Spleen (tissue), 11 donors: ENCODE measurements at regions not wholly inside any gene's neighbourhood (a gene's known extent, or its start where the extent isn't known, plus 50 kb on each side); places are given as distances from the start of the nearest gene placed in this dataset.

ENCODE experiments used
- DNase-seq: peaks from one replicate; pipeline ENCODE4 v3.0.0-alpha.2; 2020
- H3K27ac ChIP-seq, 8 donors: fragments of 200-600 bp; sonication (generic) in 7 of 8; 1 replicate in 4 of 8; 2 replicates in 4 of 8; pipeline versions ENCODE4 v1.5.0 to v1.8.0; 2016 to 2021; ENCODE audit warnings: inconsistent platforms in 4 of 8, mild to moderate bottlenecking in 4 of 8, moderate library complexity in 1 of 8
- H3K27me3 ChIP-seq, 7 donors: fragments of 200-600 bp; sonication (generic) in 6 of 7; replicated peaks in 1 of 7; 1 replicate in 4 of 7; 2 replicates in 3 of 7; pipeline versions ENCODE4 v1.5.0 to v1.8.0; 2016 to 2021; ENCODE audit warnings: inconsistent platforms in 3 of 7, mild to moderate bottlenecking in 1 of 7
- H3K36me3 ChIP-seq, 6 donors: fragments of 200-600 bp; sonication (generic) in 5 of 6; 1 replicate in 4 of 6; 2 replicates in 2 of 6; pipeline versions ENCODE4 v1.5.0 to v1.8.0; 2016 to 2021; ENCODE audit warnings: inconsistent platforms in 2 of 6
- H3K4me1 ChIP-seq, 6 donors: fragments of 200-600 bp; sonication (generic) in 5 of 6; 1 replicate in 3 of 6; 2 replicates in 3 of 6; pipeline versions ENCODE4 v1.5.0 to v1.8.0; 2016 to 2021; ENCODE audit warnings: inconsistent platforms in 3 of 6
- H3K4me3 ChIP-seq, 8 donors: fragments of 200-600 bp; sonication (generic) in 7 of 8; 1 replicate in 4 of 8; 2 replicates in 4 of 8; pipeline versions ENCODE4 v1.5.0 to v1.8.0; 2016 to 2021; ENCODE audit warnings: inconsistent platforms in 4 of 8, mild to moderate bottlenecking in 4 of 8, moderate library complexity in 2 of 8
- H3K9me3 ChIP-seq, 8 donors: fragments of 200-600 bp; sonication (generic) in 7 of 8; 1 replicate in 4 of 8; 2 replicates in 4 of 8; pipeline versions ENCODE4 v1.5.0 to v1.8.0; 2016 to 2021; ENCODE audit warnings: inconsistent platforms in 4 of 8
- POLR2A ChIP-seq, 3 donors: fragments of 450-650 bp; IDR thresholded peaks; one replicate each; pipeline ENCODE4 v1.5.1; 2017; ENCODE audit warnings: antibody characterized with exemption in 3 of 3, mild to moderate bottlenecking in 1 of 3
- POLR2AphosphoS5 ChIP-seq, 3 donors: sonication (generic); formaldehyde crosslinking; IDR thresholded peaks; one replicate each; pipeline ENCODE4 v1.5.1; 2017; ENCODE audit warnings: antibody characterized with exemption in 3 of 3
- WGBS, 5 donors: extraction: QIAGEN DNeasy Blood & Tissue Kit in 3 of 5; methylation state at CpG; one replicate each; pipeline versions ENCODE4 v1.1.5 to v1.1.7; 2013 to 2018; 5-methylcytosine and 5-hydroxymethylcytosine counted together
- intact Hi-C: fragments of 100-400 bp; cut with DNase I; formaldehyde crosslinking; loops from one replicate; pipeline ENCODE4 v1.15.0; 2023; ENCODE audit warnings: low total_unique reads
- TF ChIP-seq, protein P1 (sequence below), 11 experiments: fragments of 200-600 bp in 7 of 11; fragments of 450-650 bp in 4 of 11; sonication (generic) in 4 of 11; IDR thresholded peaks in 8 of 11; conservative IDR thresholded peaks in 3 of 11; 1 replicate in 7 of 11; 2 replicates in 4 of 11; pipeline versions ENCODE4 v1.4.0 to v1.8.0; 2016 to 2021; ENCODE audit warnings: antibody characterized with exemption in 11 of 11, inconsistent platforms in 4 of 11, mild to moderate bottlenecking in 1 of 11
- donor health status: healthy with polysubstance abuse.
- donor health status: DM: no; HTN: no; CAD: no; lungs with moderate emphysema.
- donor health status: DM: no; HTN: no; CAD: no.
- donor health status: Bipolar disorder and iron deficiency.
- donor health status: healthy.
- donor health status: DM: no; HTN: no; CAD: no.
- donor health status: DM: yes; HTN: yes; CAD: no.

- Histone ChIP-seq H3K27ac (no peak overlapping the region), H3K9me3 (peaks cover 8 to 34% (median 25%) of the 10 kb centered on the region in 8 donors), H3K4me3 (no peak overlapping the region), H3K36me3 (no peaks in the 10 kb centered on the region), H3K27me3 (peaks cover 0 to 47% (median 0%) of the 10 kb centered on the region in 7 donors), H3K4me1 (no peaks in the 10 kb centered on the region)
- TF ChIP-seq POLR2A (IDR thresholded peaks at IDR 0.05) = no peak
- no peak for TF ChIP-seq POLR2AphosphoS5 (IDR thresholded peaks at IDR 0.05)
- intact Hi-C loops = no loop called here
- WGBS, 5 donors = 60 to 75% (median 74%) methylated on average over 2 of the region's 2 CpGs
- no peak for DNase-seq
Observed at GRCh38 chr10:131563411-131563810, 251.9 kb upstream of the TCERG1L start.

DNA sequence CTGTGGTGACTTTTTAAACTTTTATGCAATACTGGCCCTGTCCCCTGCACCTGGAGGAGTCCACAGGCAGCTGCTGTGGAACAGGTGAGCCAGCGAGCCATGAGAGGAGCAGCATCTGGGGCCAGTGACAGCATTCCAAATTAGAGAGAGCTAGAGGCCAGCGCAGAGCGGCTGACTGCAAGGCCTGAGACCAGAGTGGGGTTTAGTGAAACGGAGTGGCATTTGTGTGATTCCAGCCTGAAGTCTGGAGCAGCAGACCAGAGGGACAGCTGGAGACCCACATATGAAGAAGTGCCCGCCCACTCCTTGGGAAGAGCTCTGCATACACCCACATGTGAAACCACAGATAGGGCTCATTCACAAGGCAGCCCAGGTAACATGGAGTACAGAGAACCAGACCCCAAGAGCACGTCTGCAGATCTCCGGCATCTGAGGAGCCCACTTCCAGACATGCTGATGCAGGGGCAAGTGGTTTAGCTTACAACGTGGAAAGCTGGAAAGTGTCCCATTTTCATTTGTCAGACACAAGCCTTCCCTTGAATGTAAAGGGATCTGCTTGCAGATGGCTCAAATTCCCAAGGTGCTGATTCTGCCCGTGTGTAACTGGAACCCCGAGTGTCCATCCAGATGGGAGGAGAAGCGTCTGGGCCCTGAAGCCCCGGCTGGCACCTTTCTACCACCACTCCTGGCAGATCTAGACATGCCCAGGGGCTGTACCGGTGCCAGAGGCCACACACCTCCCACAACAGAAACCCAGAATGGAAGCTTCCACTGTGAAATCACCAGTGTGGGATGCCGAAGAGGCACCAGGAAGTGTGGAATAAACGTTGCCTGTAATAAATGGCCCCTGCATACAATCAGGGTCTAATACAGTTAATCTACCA, 256.0 kb upstream of the TCERG1L start:
- WGBS, 5 donors = 69 to 75% (median 73%) methylated on average over 11 to 15 of the region's 15 CpGs
- no peaks in the 10 kb centered on the region for H3K4me1 ChIP-seq
- H3K4me3 ChIP-seq = no peak overlapping the region
- H3K36me3 ChIP-seq = no peaks in the 10 kb centered on the region
- TF ChIP-seq POLR2A (IDR thresholded peaks at IDR 0.05) = no peak
- TF ChIP-seq, protein P1, sequence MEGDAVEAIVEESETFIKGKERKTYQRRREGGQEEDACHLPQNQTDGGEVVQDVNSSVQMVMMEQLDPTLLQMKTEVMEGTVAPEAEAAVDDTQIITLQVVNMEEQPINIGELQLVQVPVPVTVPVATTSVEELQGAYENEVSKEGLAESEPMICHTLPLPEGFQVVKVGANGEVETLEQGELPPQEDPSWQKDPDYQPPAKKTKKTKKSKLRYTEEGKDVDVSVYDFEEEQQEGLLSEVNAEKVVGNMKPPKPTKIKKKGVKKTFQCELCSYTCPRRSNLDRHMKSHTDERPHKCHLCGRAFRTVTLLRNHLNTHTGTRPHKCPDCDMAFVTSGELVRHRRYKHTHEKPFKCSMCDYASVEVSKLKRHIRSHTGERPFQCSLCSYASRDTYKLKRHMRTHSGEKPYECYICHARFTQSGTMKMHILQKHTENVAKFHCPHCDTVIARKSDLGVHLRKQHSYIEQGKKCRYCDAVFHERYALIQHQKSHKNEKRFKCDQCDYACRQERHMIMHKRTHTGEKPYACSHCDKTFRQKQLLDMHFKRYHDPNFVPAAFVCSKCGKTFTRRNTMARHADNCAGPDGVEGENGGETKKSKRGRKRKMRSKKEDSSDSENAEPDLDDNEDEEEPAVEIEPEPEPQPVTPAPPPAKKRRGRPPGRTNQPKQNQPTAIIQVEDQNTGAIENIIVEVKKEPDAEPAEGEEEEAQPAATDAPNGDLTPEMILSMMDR (IDR thresholded peaks at IDR 0.05 in 8 of 11, conservative IDR thresholded peaks at IDR 0.05 in 3 of 11) = no peak
- TF ChIP-seq POLR2AphosphoS5 (IDR thresholded peaks at IDR 0.05) = no peak
- H3K27me3 ChIP-seq = peaks cover 0 to 39% (median 0%) of the 10 kb centered on the region in 7 donors
- H3K9me3 ChIP-seq = peaks cover 8 to 34% (median 25%) of the 10 kb centered on the region in 8 donors
- peak; percentile 48 for DNase-seq
- intact Hi-C loops = no loop called here
- no peak overlapping the region for H3K27ac ChIP-seq

DNA sequence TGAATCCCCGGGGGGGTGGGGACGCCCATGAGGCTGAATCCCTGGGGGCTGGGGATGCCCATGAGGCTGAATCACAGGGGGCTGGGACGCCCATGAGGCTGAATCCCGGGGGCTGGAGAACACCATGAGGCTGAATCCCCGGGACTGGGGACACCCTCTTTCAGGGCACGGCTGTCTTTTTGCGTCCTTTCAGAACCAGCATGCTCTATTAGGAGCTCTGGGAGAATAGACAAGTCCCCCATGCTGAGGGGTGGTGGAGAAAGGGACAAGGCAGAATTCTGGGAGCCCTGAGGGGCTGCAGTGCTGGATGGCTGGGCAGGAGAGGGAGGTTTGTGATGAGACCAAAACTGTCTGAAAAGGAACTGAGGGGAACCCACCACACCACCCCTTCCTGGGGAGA, 257.3 kb upstream of the TCERG1L start:
- intact Hi-C loops = no loop called here
- 46 to 66% (median 55%) methylated on average over 7 of the region's 7 CpGs for WGBS, 5 donors
- no peaks in the 10 kb centered on the region for H3K36me3 ChIP-seq

DNA sequence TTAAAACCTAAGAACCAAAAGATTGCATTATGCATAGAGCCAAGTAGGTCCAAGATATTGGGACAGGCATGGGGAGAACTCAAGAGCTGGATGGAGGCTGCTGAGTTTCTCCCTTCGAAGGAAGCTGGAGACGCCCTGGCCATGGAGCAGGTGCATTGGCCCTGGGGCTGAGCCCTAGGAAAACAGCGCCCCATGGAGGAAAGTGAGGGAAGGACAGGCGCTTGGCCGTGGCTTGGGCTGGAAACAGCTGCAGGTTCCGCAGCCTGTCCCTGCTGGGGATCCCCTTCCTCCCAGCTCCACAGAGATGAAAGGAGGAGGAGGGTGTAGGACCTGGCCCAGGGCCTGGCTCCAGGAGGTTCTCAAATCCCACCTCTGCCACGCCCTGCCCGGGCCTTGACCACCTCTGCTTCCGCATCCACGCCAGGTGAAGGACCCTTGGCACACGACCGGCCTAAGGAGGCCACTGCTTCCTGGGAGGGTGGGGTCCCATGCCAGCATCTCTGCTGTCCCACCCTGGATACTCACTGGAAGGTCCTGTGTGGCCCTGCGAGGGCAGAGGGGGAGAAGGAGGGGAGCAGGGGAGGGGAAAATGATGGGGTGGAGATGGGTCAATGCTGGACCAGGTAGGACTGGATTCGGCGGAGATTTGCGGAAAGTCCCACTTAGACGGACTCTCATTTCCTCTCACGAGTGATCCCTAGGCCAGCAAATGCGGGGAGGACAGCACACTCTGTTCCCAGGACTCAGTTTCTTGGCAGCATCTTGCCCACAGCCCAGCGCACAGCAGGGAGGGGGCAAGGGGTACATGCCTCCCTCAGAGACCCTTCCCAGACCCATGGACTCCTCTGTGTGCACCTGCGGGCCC, 258.6 kb upstream of the TCERG1L start:
- Histone ChIP-seq H3K9me3 (peaks cover 5 to 19% (median 12%) of the 10 kb centered on the region in 8 donors), H3K27me3 (peaks cover 0 to 43% (median 0%) of the 10 kb centered on the region in 7 donors), H3K27ac (no peak overlapping the region), H3K4me3 (no peak overlapping the region), H3K36me3 (no peaks in the 10 kb centered on the region), H3K4me1 (no peaks in the 10 kb centered on the region)
- WGBS, 5 donors = 65 to 78% (median 70%) methylated on average over 20 to 21 of the region's 21 CpGs
- intact Hi-C loops = no loop called here
- DNase-seq = peak; percentile 60
- TF ChIP-seq POLR2AphosphoS5 (IDR thresholded peaks at IDR 0.05) (no peak), POLR2A (IDR thresholded peaks at IDR 0.05) (no peak)
- TF ChIP-seq, protein P1 (IDR thresholded peaks at IDR 0.05 in 8 of 11, conservative IDR thresholded peaks at IDR 0.05 in 3 of 11) = no peak

More for the DNA sequence above, 257.3 kb upstream of the TCERG1L start:
- no peak for DNase-seq
- TF ChIP-seq POLR2AphosphoS5 (IDR thresholded peaks at IDR 0.05) (no peak), POLR2A (IDR thresholded peaks at IDR 0.05) (no peak)
- TF ChIP-seq, protein P1 (IDR thresholded peaks at IDR 0.05 in 8 of 11, conservative IDR thresholded peaks at IDR 0.05 in 3 of 11) = no peak
- Histone ChIP-seq H3K27ac (no peak overlapping the region), H3K9me3 (peaks cover 8 to 31% (median 24%) of the 10 kb centered on the region in 8 donors), H3K4me3 (no peak overlapping the region), H3K4me1 (no peaks in the 10 kb centered on the region), H3K27me3 (peaks cover 0 to 43% (median 0%) of the 10 kb centered on the region in 7 donors)
